Tongue (tissue), 1 donor: ENCODE measurements at regions not wholly inside any gene's neighbourhood (a gene's known extent, or its start where the extent isn't known, plus 50 kb on each side); places are given as distances from the start of the nearest gene placed in this dataset.

Experiments used
- DNase-seq: peaks from one replicate; pipeline ENCODE4 v3.0.0-alpha.2; 2015

DNA sequence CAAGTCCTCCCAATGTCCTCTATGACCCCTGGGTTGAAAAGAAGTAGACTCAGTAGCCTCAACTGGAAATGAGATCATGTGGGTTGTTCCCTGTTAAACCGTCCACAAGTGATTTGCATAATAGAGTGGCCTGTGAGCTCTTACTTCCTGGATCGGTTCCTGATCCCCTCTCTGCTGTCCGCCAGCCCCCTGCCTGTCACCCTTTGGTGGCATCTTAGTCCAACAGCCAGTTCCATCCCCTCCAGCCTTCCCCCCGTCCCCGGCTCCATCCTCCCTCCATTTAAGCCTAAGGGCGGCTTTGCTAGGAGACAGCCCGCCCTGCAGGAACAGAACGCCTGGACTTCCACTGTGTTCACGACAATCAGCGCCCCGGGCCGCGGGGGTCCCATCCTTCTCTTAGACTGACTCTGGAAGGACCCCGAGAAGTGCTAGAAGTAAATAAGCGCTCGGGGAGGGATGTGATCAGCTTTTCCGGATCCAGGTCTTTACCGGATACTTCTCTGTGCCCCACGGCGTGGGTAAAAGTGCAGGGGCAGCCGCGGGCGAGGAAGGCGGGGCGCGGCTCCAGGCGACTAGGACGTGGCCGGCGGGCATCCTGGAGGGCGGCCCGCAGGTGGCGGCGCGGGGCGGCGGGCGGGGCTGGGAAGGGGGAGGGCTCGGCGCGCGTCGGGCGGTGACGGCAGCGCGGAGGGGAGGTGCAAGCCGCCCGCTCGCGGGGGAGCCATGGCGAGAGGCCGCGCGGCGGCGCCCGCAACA, 51.2 kb upstream of the ULK4 start:
- peak; percentile 86 for DNase-seq

DNA sequence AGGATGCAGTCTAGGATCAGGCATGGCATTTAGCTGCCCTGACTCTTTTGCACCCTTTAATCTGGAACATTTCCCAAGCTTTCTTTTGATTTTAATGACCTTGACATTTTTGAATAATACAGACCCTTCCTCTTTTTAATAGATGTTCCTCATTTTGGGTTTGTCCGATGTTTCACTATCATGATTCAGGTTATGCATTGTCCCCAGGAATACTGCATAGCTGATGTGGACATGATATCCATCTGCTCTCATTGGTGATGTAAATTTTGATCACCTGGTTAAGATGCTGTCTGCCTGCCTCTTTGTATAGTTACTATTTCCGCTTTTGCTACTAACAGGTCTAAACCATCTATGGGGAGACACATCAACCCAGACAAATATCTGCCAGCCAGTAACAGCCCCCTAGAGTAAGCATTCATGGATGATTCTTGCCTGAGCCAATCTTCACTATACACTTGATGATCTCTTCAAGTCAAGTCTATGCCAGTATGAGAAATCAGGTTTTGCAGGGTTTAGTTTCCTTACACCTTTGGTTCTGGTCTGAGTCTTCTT, 50.6 kb upstream of the ULK4 start:
- DNase-seq, result no peak
